Activated naive CD4-positive, alpha-beta T cell treated with anti-CD3 and anti-CD28 coated beads, Interleukin-2, amount 10 ng/mL, durations not matched to agents 7 days and 5 days (primary cell): ENCODE measurements at regions not wholly inside any gene's neighbourhood (a gene's known extent, or its start where the extent isn't known, plus 50 kb on each side); places are given as distances from the start of the nearest gene placed in this dataset.

Experiments used
- CTCF ChIA-PET: fragments of 350-600 bp; sonication (Branson Sonifier 250); formaldehyde crosslinking; loops from one replicate; lab custom pipeline; 2021; ENCODE audit warnings: antibody characterized with exemption; lab: Charles Lee
- DNase-seq: peaks from one replicate; pipeline ENCODE4 v3.0.0-alpha.2; 2020
- H3K27ac Mint-ChIP-seq: one replicate; pipeline ENCODE4 v1.8.0; 2021; ENCODE audit warnings: mild to moderate bottlenecking, moderate library complexity, mixed read lengths
- H3K27me3 Mint-ChIP-seq: one replicate; pipeline ENCODE4 v1.8.0; 2021; ENCODE audit warnings: mild to moderate bottlenecking, mixed read lengths
- H3K36me3 Mint-ChIP-seq: one replicate; pipeline ENCODE4 v1.8.0; 2021; ENCODE audit warnings: mixed read lengths
- H3K4me1 Mint-ChIP-seq: one replicate; pipeline ENCODE4 v1.8.0; 2021; ENCODE audit warnings: mixed read lengths
- H3K4me3 Mint-ChIP-seq: one replicate; pipeline ENCODE4 v1.8.0; 2021; ENCODE audit warnings: mild to moderate bottlenecking, moderate library complexity, mixed read lengths
- H3K9me3 Mint-ChIP-seq: one replicate; pipeline ENCODE4 v1.8.0; 2021; ENCODE audit warnings: mixed read lengths

GRCh38 chr14:26281280-26281998, 316.4 kb downstream of the NOVA1 start:
- Mint-ChIP-seq H3K4me3 (no peak overlapping the region), H3K9me3 (peaks cover 5% of the 10 kb centered on the region), H3K36me3 (no peaks in the 10 kb centered on the region), H3K27ac (no peak overlapping the region), H3K27me3 (no peaks in the 10 kb centered on the region), H3K4me1 (no peaks in the 10 kb centered on the region)
- CTCF ChIA-PET: no interaction called here
- DNase-seq: no peak

- Mint-ChIP-seq H3K4me3 (no peak overlapping the region), H3K9me3 (peaks cover 6% of the 10 kb centered on the region), H3K27ac (no peak overlapping the region), H3K36me3 (no peaks in the 10 kb centered on the region), H3K27me3 (no peaks in the 10 kb centered on the region), H3K4me1 (no peaks in the 10 kb centered on the region)
- CTCF ChIA-PET: no interaction called here
- no peak for DNase-seq
These were observed 321.1 kb downstream of the NOVA1 start for GRCh38 chr14:26276757-26277156.

- H3K27me3 Mint-ChIP-seq: no peaks in the 10 kb centered on the region
- no peaks in the 10 kb centered on the region for H3K36me3 Mint-ChIP-seq
- CTCF ChIA-PET: interaction anchor here (0.6 to 0.7 kb wide), 2 partner anchors 21 to 508 kb away, joined by 3 read pairs; no protein-coding TSS in a partner anchor
- H3K4me3 Mint-ChIP-seq: no peak overlapping the region
- DNase-seq: no peak
- H3K9me3 Mint-ChIP-seq: peaks cover 17% of the 10 kb centered on the region
- H3K27ac Mint-ChIP-seq: no peak overlapping the region
- H3K4me1 Mint-ChIP-seq: no peaks in the 10 kb centered on the region
These were observed 332.6 kb downstream of the NOVA1 start for GRCh38 chr14:26265170-26265685.

- Mint-ChIP-seq H3K27me3 (no peaks in the 10 kb centered on the region), H3K4me3 (no peak overlapping the region), H3K9me3 (peaks cover 16% of the 10 kb centered on the region), H3K4me1 (no peaks in the 10 kb centered on the region), H3K27ac (no peak overlapping the region), H3K36me3 (no peaks in the 10 kb centered on the region)
- CTCF ChIA-PET: no interaction called here
- DNase-seq: no peak
These were observed 336.3 kb downstream of the NOVA1 start for GRCh38 chr14:26261368-26262122.

- H3K36me3 Mint-ChIP-seq: no peaks in the 10 kb centered on the region
- no peaks in the 10 kb centered on the region for H3K4me1 Mint-ChIP-seq
- no peak overlapping the region for H3K27ac Mint-ChIP-seq
- H3K9me3 Mint-ChIP-seq: peaks cover 18% of the 10 kb centered on the region
- no peak for DNase-seq
- no peaks in the 10 kb centered on the region for H3K27me3 Mint-ChIP-seq
- no peak overlapping the region for H3K4me3 Mint-ChIP-seq
- CTCF ChIA-PET: no interaction called here
These were observed 342.6 kb downstream of the NOVA1 start for GRCh38 chr14:26255213-26255612.

DNA sequence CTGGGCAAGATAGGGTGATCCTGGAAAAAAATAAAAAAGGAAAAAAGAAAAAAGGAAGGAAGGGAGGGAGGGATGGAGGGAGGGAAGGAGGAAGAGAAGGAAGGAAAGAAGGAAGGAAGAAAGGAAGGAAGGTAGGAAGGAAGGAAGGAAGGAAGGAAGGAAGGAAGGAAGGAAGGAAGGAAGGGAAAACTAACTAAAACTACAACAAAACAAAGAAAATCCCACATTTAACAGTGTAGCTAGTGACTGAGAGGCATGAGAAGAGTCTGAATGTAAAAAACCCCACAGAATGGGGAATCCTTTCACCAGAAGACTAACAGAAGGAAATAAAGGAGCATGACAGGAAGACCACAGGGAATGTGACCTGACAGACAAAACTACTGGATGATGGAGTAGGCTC, 345.7 kb downstream of the NOVA1 start:
- no peak for DNase-seq
- CTCF ChIA-PET: no interaction called here
- no peaks in the 10 kb centered on the region for H3K36me3 Mint-ChIP-seq
- no peaks in the 10 kb centered on the region for H3K27me3 Mint-ChIP-seq
- H3K9me3 Mint-ChIP-seq: peaks cover 17% of the 10 kb centered on the region
- H3K4me3 Mint-ChIP-seq: no peak overlapping the region
- no peaks in the 10 kb centered on the region for H3K4me1 Mint-ChIP-seq
- H3K27ac Mint-ChIP-seq: no peak overlapping the region

DNA sequence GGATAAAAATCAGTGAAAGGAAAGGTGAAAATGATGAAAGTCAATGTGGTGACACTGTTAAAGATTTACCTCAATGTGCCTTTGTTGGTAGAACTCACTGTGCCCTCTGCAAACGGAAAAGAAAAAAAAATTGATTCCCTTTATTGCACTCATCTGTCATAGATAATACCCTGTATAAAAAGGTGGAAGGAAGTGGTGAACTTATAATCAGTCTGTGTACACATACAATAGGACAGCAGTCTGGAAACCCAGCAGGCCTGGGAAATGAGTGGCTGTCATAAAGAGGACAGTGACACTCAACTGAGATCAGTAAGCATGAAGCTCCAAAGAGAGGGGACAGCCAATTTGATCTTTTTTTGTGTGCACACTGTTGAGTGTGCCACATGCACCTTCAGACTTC, 364.7 kb downstream of the NOVA1 start:
- no peak for DNase-seq
- CTCF ChIA-PET: no interaction called here
- H3K27ac Mint-ChIP-seq: no peak overlapping the region
- no peaks in the 10 kb centered on the region for H3K36me3 Mint-ChIP-seq
- H3K4me3 Mint-ChIP-seq: no peak overlapping the region
- H3K27me3 Mint-ChIP-seq: no peaks in the 10 kb centered on the region
- no peaks in the 10 kb centered on the region for H3K4me1 Mint-ChIP-seq
- H3K9me3 Mint-ChIP-seq: peaks cover 3% of the 10 kb centered on the region

DNA sequence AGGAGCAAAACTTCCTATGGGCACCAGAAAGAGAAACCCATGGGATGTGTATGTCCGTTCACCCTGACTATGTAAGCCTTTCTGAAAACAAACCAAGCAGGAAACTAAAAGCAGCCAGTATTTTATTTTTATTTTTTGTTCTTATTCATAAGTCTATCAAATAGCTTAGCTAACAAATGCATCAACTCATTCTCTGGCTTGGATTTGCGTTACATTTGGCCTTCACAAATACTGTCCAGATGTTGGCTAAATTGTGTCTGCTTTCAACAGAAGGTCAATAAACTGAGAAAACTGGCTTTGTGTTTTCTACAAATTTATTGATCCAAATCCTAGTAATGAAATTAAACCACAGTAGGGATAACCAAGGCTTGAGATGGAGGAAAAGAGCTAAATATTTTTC, 379.0 kb downstream of the NOVA1 start:
- H3K4me3 Mint-ChIP-seq: no peak overlapping the region
- CTCF ChIA-PET: no interaction called here
- no peaks in the 10 kb centered on the region for H3K36me3 Mint-ChIP-seq
- H3K27me3 Mint-ChIP-seq: no peaks in the 10 kb centered on the region
- no peaks in the 10 kb centered on the region for H3K4me1 Mint-ChIP-seq
- H3K9me3 Mint-ChIP-seq: peaks cover 10% of the 10 kb centered on the region
- DNase-seq: no peak
- no peak overlapping the region for H3K27ac Mint-ChIP-seq

DNA sequence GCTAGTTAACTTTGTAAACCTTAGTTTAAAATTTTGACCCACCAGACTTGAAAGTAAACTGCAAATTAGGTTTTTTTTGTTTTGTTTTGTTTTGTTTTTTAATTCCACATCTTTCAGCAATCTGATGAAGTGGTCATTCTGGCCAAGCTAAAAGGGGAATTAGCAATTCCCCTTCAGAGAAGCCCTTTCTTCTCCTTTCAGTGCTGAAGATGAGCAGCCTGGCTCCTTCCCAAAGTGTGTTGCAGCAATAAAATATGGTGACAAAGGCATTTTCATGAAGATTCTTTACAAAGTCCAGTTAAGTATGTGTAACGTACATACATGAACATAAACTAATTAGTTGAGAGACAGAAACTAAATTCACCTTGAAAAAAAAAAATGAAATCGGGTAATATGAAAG, 380.1 kb downstream of the NOVA1 start:
- H3K9me3 Mint-ChIP-seq: peaks cover 13% of the 10 kb centered on the region
- no peak overlapping the region for H3K27ac Mint-ChIP-seq
- DNase-seq: no peak
- no peaks in the 10 kb centered on the region for H3K27me3 Mint-ChIP-seq
- CTCF ChIA-PET: no interaction called here
- no peaks in the 10 kb centered on the region for H3K4me1 Mint-ChIP-seq
- H3K4me3 Mint-ChIP-seq: no peak overlapping the region
- H3K36me3 Mint-ChIP-seq: no peaks in the 10 kb centered on the region

DNA sequence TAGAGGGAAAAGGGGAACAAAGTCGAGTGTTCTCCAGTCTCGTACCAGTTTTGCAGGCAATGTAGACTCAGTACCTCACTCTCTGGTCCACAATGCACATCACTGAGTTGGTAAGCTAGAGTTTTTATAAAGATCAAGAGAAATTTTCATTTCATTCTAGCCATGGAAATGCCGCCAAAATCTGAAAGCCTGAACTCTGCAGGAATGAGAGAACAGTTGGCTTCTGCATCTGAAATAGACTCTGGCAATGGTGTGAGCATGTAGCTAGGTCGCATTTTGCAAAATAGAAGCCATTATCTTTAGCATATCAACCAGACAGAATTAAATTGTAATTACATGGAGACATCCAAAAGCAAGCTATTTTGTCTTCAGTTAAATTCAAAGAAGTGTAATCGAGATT, 381.0 kb downstream of the NOVA1 start:
- Mint-ChIP-seq H3K4me3 (no peak overlapping the region), H3K27ac (no peak overlapping the region), H3K36me3 (no peaks in the 10 kb centered on the region), H3K9me3 (peaks cover 11% of the 10 kb centered on the region), H3K4me1 (no peaks in the 10 kb centered on the region), H3K27me3 (no peaks in the 10 kb centered on the region)
- no peak for DNase-seq
- CTCF ChIA-PET: no interaction called here

- Mint-ChIP-seq H3K4me3 (no peak overlapping the region), H3K36me3 (no peaks in the 10 kb centered on the region), H3K27me3 (no peaks in the 10 kb centered on the region), H3K4me1 (no peaks in the 10 kb centered on the region), H3K9me3 (peaks cover 3% of the 10 kb centered on the region), H3K27ac (no peak overlapping the region)
- CTCF ChIA-PET: no interaction called here
- no peak for DNase-seq
These were observed 383.8 kb downstream of the NOVA1 start for GRCh38 chr14:26213846-26214575.

DNA sequence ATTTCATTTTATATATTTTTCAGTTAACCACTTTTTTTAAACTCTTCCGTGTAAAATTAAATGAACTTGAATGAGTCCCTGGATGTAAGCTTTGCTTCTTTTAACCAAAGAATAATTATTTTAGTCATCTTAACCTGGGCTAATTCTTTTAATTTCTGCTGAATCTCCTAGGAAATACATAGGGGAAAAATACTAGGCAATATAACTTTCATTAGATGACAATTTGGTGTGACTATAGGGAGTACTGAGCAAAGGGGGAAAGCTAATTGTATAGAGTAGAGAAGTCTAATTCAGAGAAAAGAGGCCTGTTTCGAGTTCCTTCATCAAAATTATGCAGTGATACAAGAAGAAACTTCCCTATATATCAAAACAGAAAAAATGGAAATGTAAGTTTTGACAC, 388.1 kb downstream of the NOVA1 start:
- peaks cover 6% of the 10 kb centered on the region for H3K27me3 Mint-ChIP-seq
- DNase-seq: no peak
- CTCF ChIA-PET: no interaction called here
- H3K36me3 Mint-ChIP-seq: no peaks in the 10 kb centered on the region
- H3K27ac Mint-ChIP-seq: no peak overlapping the region
- H3K4me1 Mint-ChIP-seq: no peaks in the 10 kb centered on the region
- peaks cover 3% of the 10 kb centered on the region for H3K9me3 Mint-ChIP-seq
- no peak overlapping the region for H3K4me3 Mint-ChIP-seq

DNA sequence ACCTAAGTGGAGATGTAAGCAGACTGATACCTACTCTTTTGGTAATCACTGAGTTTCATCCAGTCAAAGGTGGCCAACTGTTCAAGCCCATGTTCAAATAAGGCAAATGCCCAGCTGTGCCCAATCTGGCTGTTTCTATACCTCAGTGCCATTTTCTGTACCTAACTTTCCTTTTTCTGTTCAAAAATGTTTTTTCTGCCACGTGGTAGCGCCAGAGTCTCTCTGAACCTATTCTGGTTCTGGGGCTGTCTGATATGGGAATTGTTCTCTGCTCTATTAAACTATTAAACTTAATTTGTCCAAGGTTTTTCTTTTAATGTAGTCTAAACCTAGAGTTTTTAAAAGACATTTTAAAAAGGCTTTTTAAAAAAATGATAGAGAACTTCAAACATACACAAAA, 391.2 kb downstream of the NOVA1 start:
- no peak for DNase-seq
- H3K4me1 Mint-ChIP-seq: no peaks in the 10 kb centered on the region
- H3K4me3 Mint-ChIP-seq: no peak overlapping the region
- CTCF ChIA-PET: no interaction called here
- H3K36me3 Mint-ChIP-seq: no peaks in the 10 kb centered on the region
- H3K27me3 Mint-ChIP-seq: peaks cover 9% of the 10 kb centered on the region
- peaks cover 2% of the 10 kb centered on the region for H3K9me3 Mint-ChIP-seq
- H3K27ac Mint-ChIP-seq: no peak overlapping the region

- Mint-ChIP-seq H3K27ac (no peak overlapping the region), H3K4me3 (no peak overlapping the region), H3K9me3 (peaks cover 2% of the 10 kb centered on the region), H3K4me1 (no peaks in the 10 kb centered on the region), H3K36me3 (no peaks in the 10 kb centered on the region), H3K27me3 (peaks cover 9% of the 10 kb centered on the region)
- DNase-seq: no peak
- CTCF ChIA-PET: no interaction called here
These were observed 392.9 kb downstream of the NOVA1 start for GRCh38 chr14:26204728-26205479.
